Astrocyte (in vitro differentiated cells and primary cell): ENCODE measurements at regions not wholly inside any gene's neighbourhood (a gene's known extent, or its start where the extent isn't known, plus 50 kb on each side); places are given as distances from the start of the nearest gene placed in this dataset.

ENCODE experiments used
- DNase-seq: peaks from one replicate; pipeline ENCODE4 v3.0.0-alpha.2; 2010; ENCODE audit warnings: low read depth
- FAIRE-seq: peaks from 2 replicates; lab custom pipeline; 2011; peaks lifted over from hg19 to GRCh38; lab: Jason Lieb, UNC
- H2AFZ ChIP-seq: 2 replicates; pipeline ENCODE4 v1.6.0; 2012; ENCODE audit warnings: low read depth, low read length, inconsistent platforms
- H3K27ac ChIP-seq: 2 replicates; pipeline ENCODE4 v1.5.1; 2011; ENCODE audit warnings: low read depth, low read length, inconsistent platforms
- H3K27me3 ChIP-seq: 2 replicates; pipeline ENCODE4 v1.6.0; 2011; ENCODE audit warnings: low read length, inconsistent platforms; ENCODE audit not compliant: insufficient read depth
- H3K36me3 ChIP-seq: 2 replicates; pipeline ENCODE4 v1.5.1; 2011; ENCODE audit warnings: low read length, inconsistent platforms; ENCODE audit not compliant: insufficient read depth
- H3K4me1 ChIP-seq: 2 replicates; pipeline ENCODE4 v1.5.1; 2011; ENCODE audit warnings: low read length, inconsistent platforms; ENCODE audit not compliant: insufficient read depth
- H3K4me2 ChIP-seq: 2 replicates; pipeline ENCODE4 v1.6.0; 2012; ENCODE audit warnings: low read length, inconsistent platforms
- H3K4me3 ChIP-seq: 2 replicates; pipeline ENCODE4 v1.5.1; 2011; ENCODE audit warnings: low read depth, mild to moderate bottlenecking, low read length, inconsistent platforms; ENCODE audit not compliant: insufficient read depth
- H3K79me2 ChIP-seq: 2 replicates; pipeline ENCODE4 v1.6.0; 2012; ENCODE audit warnings: mild to moderate bottlenecking, low read length, inconsistent platforms; ENCODE audit not compliant: insufficient read depth
- H3K9ac ChIP-seq: 2 replicates; pipeline ENCODE4 v1.6.0; 2012; ENCODE audit warnings: mild to moderate bottlenecking, low read length, inconsistent platforms
- H3K9me3 ChIP-seq: 2 replicates; pipeline ENCODE4 v1.5.1; 2012; ENCODE audit warnings: low read depth, mild to moderate bottlenecking, low read length, inconsistent platforms; ENCODE audit not compliant: insufficient read depth
- H4K20me1 ChIP-seq: 2 replicates; pipeline ENCODE4 v1.6.0; 2012; ENCODE audit warnings: low read length, inconsistent platforms; ENCODE audit not compliant: insufficient read depth
- H3K27ac Mint-ChIP-seq: one replicate; pipeline ENCODE4 v1.8.0; 2021; ENCODE audit warnings: mild to moderate bottlenecking, mixed read lengths; ENCODE audit not compliant: unreplicated experiment
- H3K27me3 Mint-ChIP-seq: one replicate; pipeline ENCODE4 v1.8.0; 2021; ENCODE audit warnings: low read depth, mixed read lengths; ENCODE audit not compliant: unreplicated experiment
- H3K36me3 Mint-ChIP-seq: one replicate; pipeline ENCODE4 v1.8.0; 2021; ENCODE audit warnings: low read depth, mixed read lengths; ENCODE audit not compliant: unreplicated experiment
- H3K4me1 Mint-ChIP-seq: one replicate; pipeline ENCODE4 v1.8.0; 2021; ENCODE audit warnings: low read depth, mixed read lengths; ENCODE audit not compliant: unreplicated experiment
- H3K4me3 Mint-ChIP-seq: one replicate; pipeline ENCODE4 v1.8.0; 2021; ENCODE audit warnings: mild to moderate bottlenecking, moderate library complexity, mixed read lengths; ENCODE audit not compliant: unreplicated experiment
- H3K9me3 Mint-ChIP-seq: one replicate; pipeline ENCODE4 v1.8.0; 2021; ENCODE audit warnings: mild to moderate bottlenecking, mixed read lengths; ENCODE audit not compliant: unreplicated experiment
- CTCF ChIP-seq: IDR thresholded peaks from 2 replicates; pipeline ENCODE4 v1.5.1; 2011; ENCODE audit warnings: low read depth, mild to moderate bottlenecking, inconsistent platforms, low read length, moderate library complexity; ENCODE audit not compliant: insufficient read depth
- EZH2 ChIP-seq: IDR thresholded peaks from 2 replicates; pipeline ENCODE4 v1.6.1; 2012; ENCODE audit warnings: mild to moderate bottlenecking, low read length, inconsistent platforms; ENCODE audit not compliant: insufficient read depth

GRCh38 chr1:25140073-25140797, 92.1 kb downstream of the SYF2 start:
- DNase-seq (no peak), FAIRE-seq (no peak)
- Histone ChIP-seq H3K27me3 (peaks cover 31% of the 10 kb centered on the region), H2AFZ (no peak overlapping the region), H3K36me3 (no peaks in the 10 kb centered on the region), H3K4me3 (no peak overlapping the region), H3K9me3 (no peaks in the 10 kb centered on the region), H3K4me2 (peak overlapping the region; percentile 17), H3K9ac (no peak overlapping the region), H3K27ac (no peak overlapping the region), H3K79me2 (no peaks in the 10 kb centered on the region), H3K4me1 (peaks cover 5% of the 10 kb centered on the region), H4K20me1 (no peaks in the 10 kb centered on the region)
- Mint-ChIP-seq H3K4me3 (no peak overlapping the region), H3K4me1 (peaks cover 12% of the 10 kb centered on the region), H3K36me3 (no peaks in the 10 kb centered on the region), H3K27ac (no peak overlapping the region), H3K27me3 (peaks cover 31% of the 10 kb centered on the region), H3K9me3 (peaks cover 7% of the 10 kb centered on the region)
- TF ChIP-seq EZH2 = no peak
- TF ChIP-seq CTCF = no peak

- no peaks in the 10 kb centered on the region for H3K36me3 ChIP-seq
- H3K4me2 ChIP-seq = no peak overlapping the region
- Mint-ChIP-seq H3K4me1 (peaks cover 12% of the 10 kb centered on the region), H3K9me3 (peaks cover 7% of the 10 kb centered on the region), H3K27ac (no peak overlapping the region), H3K27me3 (peaks cover 44% of the 10 kb centered on the region), H3K36me3 (no peaks in the 10 kb centered on the region), H3K4me3 (no peak overlapping the region)
- FAIRE-seq (no peak), DNase-seq (no peak)
- no peak overlapping the region for H3K9ac ChIP-seq
- no peaks in the 10 kb centered on the region for H4K20me1 ChIP-seq
- H2AFZ ChIP-seq = no peak overlapping the region
- H3K4me3 ChIP-seq = no peak overlapping the region
- H3K27ac ChIP-seq = no peak overlapping the region
- peaks cover 5% of the 10 kb centered on the region for H3K4me1 ChIP-seq
- TF ChIP-seq CTCF = no peak
- TF ChIP-seq EZH2 = no peak
- H3K27me3 ChIP-seq = peaks cover 35% of the 10 kb centered on the region
- no peaks in the 10 kb centered on the region for H3K9me3 ChIP-seq
- no peaks in the 10 kb centered on the region for H3K79me2 ChIP-seq
Observed at GRCh38 chr1:25137521-25138395, 94.5 kb downstream of the SYF2 start.
